ENCODE measurements at regions not wholly inside any gene's neighbourhood (a gene's known extent, or its start where the extent isn't known, plus 50 kb on each side); places are given as distances from the start of the nearest gene placed in this dataset.
"Not testable (repeated sequence)": the region's sequence is repeated elsewhere in the genome, so short reads cannot be mapped to it uniquely, and the experiment has no call there.

- no peak for TF ChIP-seq CTCF (conservative IDR thresholded peaks at IDR 0.05; ENCODE audit: low read depth, low read length)
- H3K4me3 ChIP-seq (ENCODE audit: low read depth, low read length) = no peak overlapping the region
- DNase-seq (ENCODE audit: low read depth) = no peak
Observed at GRCh38 chr10:36473122-36473521, 652.3 kb upstream of the ANKRD30A start.

GRCh38 chr10:36469585-36469984 is 655.8 kb upstream of the ANKRD30A start:
- no peak for DNase-seq (ENCODE audit: low read depth)
- TF ChIP-seq CTCF (conservative IDR thresholded peaks at IDR 0.05; ENCODE audit: low read depth, low read length) = no peak
- no peak overlapping the region for H3K4me3 ChIP-seq (ENCODE audit: low read depth, low read length)

- no peak overlapping the region for H3K4me3 ChIP-seq (ENCODE audit: low read depth, low read length)
- TF ChIP-seq CTCF (conservative IDR thresholded peaks at IDR 0.05; ENCODE audit: low read depth, low read length) = no peak
- no peak for DNase-seq (ENCODE audit: low read depth)
Observed at GRCh38 chr10:36468620-36469019, 656.8 kb upstream of the ANKRD30A start.

GRCh38 chr10:36465604-36466379 is 659.6 kb upstream of the ANKRD30A start:
- no peak for DNase-seq (ENCODE audit: low read depth)
- no peak overlapping the region for H3K4me3 ChIP-seq (ENCODE audit: low read depth, low read length)
- TF ChIP-seq CTCF (conservative IDR thresholded peaks at IDR 0.05; ENCODE audit: low read depth, low read length) = no peak

GRCh38 chr10:36464291-36464690 is 661.1 kb upstream of the ANKRD30A start:
- DNase-seq (ENCODE audit: low read depth) = no peak
- TF ChIP-seq CTCF (conservative IDR thresholded peaks at IDR 0.05; ENCODE audit: low read depth, low read length) = no peak
- no peak overlapping the region for H3K4me3 ChIP-seq (ENCODE audit: low read depth, low read length)

- H3K4me3 ChIP-seq (ENCODE audit: low read depth, low read length) = no peak overlapping the region
- no peak for DNase-seq (ENCODE audit: low read depth)
- TF ChIP-seq CTCF (conservative IDR thresholded peaks at IDR 0.05; ENCODE audit: low read depth, low read length) = no peak
Observed at GRCh38 chr10:36463390-36463789, 662.0 kb upstream of the ANKRD30A start.

- DNase-seq (ENCODE audit: low read depth) = peak; percentile 57
- no peak for TF ChIP-seq CTCF (conservative IDR thresholded peaks at IDR 0.05; ENCODE audit: low read depth, low read length)
- no peak overlapping the region for H3K4me3 ChIP-seq (ENCODE audit: low read depth, low read length)
Observed at GRCh38 chr10:36462194-36462593, 663.2 kb upstream of the ANKRD30A start.

GRCh38 chr10:36458437-36458836 is 667.0 kb upstream of the ANKRD30A start:
- DNase-seq (ENCODE audit: low read depth); H3K4me3 ChIP-seq (ENCODE audit: low read depth, low read length): not testable (repeated sequence)
